ENCODE measurements at regions not wholly inside any gene's neighbourhood (a gene's known extent, or its start where the extent isn't known, plus 50 kb on each side); places are given as distances from the start of the nearest gene placed in this dataset.

- TF ChIP-seq EGR1 (IDR thresholded peaks at IDR 0.05; ENCODE audit: low read depth) (no peak), CEBPB (IDR thresholded peaks at IDR 0.05; ENCODE audit: low read depth) (no peak), ZNF274 (IDR thresholded peaks at IDR 0.05; ENCODE audit: low read depth, low read length) (no peak)
- CTCF ChIA-PET = no interaction called here
- POLR2A ChIA-PET = no interaction called here
- no peak overlapping the region for H2AFZ ChIP-seq (ENCODE audit: low read depth, low read length, poor library complexity, severe bottlenecking)
- RAD21 ChIA-PET (ENCODE audit: low non-redundant PET in 1 of 2, low total read pairs in 2 of 2, uncharacterized antibody in 2 of 2, unreplicated experiment in 2 of 2) = no interaction called here
- H3K9ac ChIP-seq (ENCODE audit: low read length) = no peak overlapping the region
- BruUV-seq (replicated peaks) = no TSS peak
- no peaks in the 10 kb centered on the region for H3K9me2 ChIP-seq (ENCODE audit: insufficient read depth)
- H3K4me1 ChIP-seq (ENCODE audit: control insufficient read depth in 1 of 2, insufficient read depth in 2 of 2, low read length in 2 of 2) = peaks cover 0 to 7% of the 10 kb centered on the region in 2 experiments; a peak in 2 of 4 replicates
- DNase-seq (ENCODE audit: low read depth, low spot score) = no peak
- ATAC-seq = no peak
- intact Hi-C loops (cut with micrococcal nuclease) = no loop called here
- H3K9me3 ChIP-seq (ENCODE audit: control insufficient read depth in 1 of 2, insufficient read depth in 1 of 2, low read depth in 1 of 2, low read length in 2 of 2) = peaks cover 0 to 2% of the 10 kb centered on the region in 2 experiments; a peak in 1 of 4 replicates
- no peaks in the 10 kb centered on the region for H3K36me3 ChIP-seq (ENCODE audit: control insufficient read depth in 1 of 2, insufficient read depth in 2 of 2, low read length in 2 of 2)
- no peak overlapping the region for H3K4me3 ChIP-seq (replicated peaks in 1 of 2; ENCODE audit: low read depth in 1 of 2, low read length in 2 of 2)
- H3K4me2 ChIP-seq (ENCODE audit: low read length) = no peak overlapping the region
- no peaks in the 10 kb centered on the region for H3K27me3 ChIP-seq (ENCODE audit: insufficient read depth, low read length)
- H3K79me2 ChIP-seq (ENCODE audit: insufficient read depth, low read length) = no peaks in the 10 kb centered on the region
- H4K20me1 ChIP-seq (ENCODE audit: insufficient read depth) = no peaks in the 10 kb centered on the region
- H3K27ac ChIP-seq (ENCODE audit: low read depth, low read length) = no peak overlapping the region
Observed at GRCh38 chr4:168021666-168022065, 70.7 kb upstream of the ANXA10 start.

GRCh38 chr4:168028568-168028967, 63.8 kb upstream of the ANXA10 start:
- intact Hi-C loops (cut with micrococcal nuclease) = no loop called here
- peak; percentile 58 for TF ChIP-seq RAD21 (IDR thresholded peaks at IDR 0.05; ENCODE audit: low read depth)
- TF ChIP-seq CTCF (IDR thresholded peaks at IDR 0.05 in 2 of 3, conservative IDR thresholded peaks at IDR 0.05 in 1 of 3; ENCODE audit: borderline replicate concordance in 1 of 3, insufficient read depth in 1 of 3, low read depth in 2 of 3, low read length in 2 of 3) = peak in 1 of 3 experiments; percentile 48; a peak in 3 of 6 replicates
- no peak for TF ChIP-seq MAX (IDR thresholded peaks at IDR 0.05)
- H3K27ac ChIP-seq (ENCODE audit: low read depth, low read length) = no peak overlapping the region
- H3K27me3 ChIP-seq (ENCODE audit: insufficient read depth, low read length) = no peaks in the 10 kb centered on the region
- peak overlapping the region; percentile 2; the same call in 1 of the 2 replicates for H3K4me2 ChIP-seq (ENCODE audit: low read length)
- ATAC-seq (peak; percentile 69), DNase-seq (ENCODE audit: low read depth, low spot score) (peak; percentile 28)
- H3K36me3 ChIP-seq (ENCODE audit: control insufficient read depth in 1 of 2, insufficient read depth in 2 of 2, low read length in 2 of 2) = no peaks in the 10 kb centered on the region
- no peak overlapping the region for H2AFZ ChIP-seq (ENCODE audit: low read depth, low read length, poor library complexity, severe bottlenecking)
- no TSS peak for BruUV-seq (replicated peaks)
- no peaks in the 10 kb centered on the region for H4K20me1 ChIP-seq (ENCODE audit: insufficient read depth)
- no peak overlapping the region for H3K4me3 ChIP-seq (replicated peaks in 1 of 2; ENCODE audit: low read depth in 1 of 2, low read length in 2 of 2)
- ChIA-PET CTCF (no interaction called here), RAD21 (ENCODE audit: low non-redundant PET in 1 of 2, low total read pairs in 2 of 2, uncharacterized antibody in 2 of 2, unreplicated experiment in 2 of 2) (no interaction called here), POLR2A (no interaction called here)
- H3K4me1 ChIP-seq (ENCODE audit: control insufficient read depth in 1 of 2, insufficient read depth in 2 of 2, low read length in 2 of 2) = peaks cover 0 to 9% of the 10 kb centered on the region in 2 experiments; a peak in 2 of 4 replicates
- H3K79me2 ChIP-seq (ENCODE audit: insufficient read depth, low read length) = no peaks in the 10 kb centered on the region
- H3K9ac ChIP-seq (ENCODE audit: low read length) = no peak overlapping the region
- no peaks in the 10 kb centered on the region for H3K9me2 ChIP-seq (ENCODE audit: insufficient read depth)
- H3K9me3 ChIP-seq (ENCODE audit: control insufficient read depth in 1 of 2, insufficient read depth in 1 of 2, low read depth in 1 of 2, low read length in 2 of 2) = peaks cover 0 to 2% of the 10 kb centered on the region in 2 experiments; a peak in 1 of 4 replicates

All from HCT116 (cell line).